ENCODE measurements at regions not wholly inside any gene's neighbourhood (a gene's known extent, or its start where the extent isn't known, plus 50 kb on each side); places are given as distances from the start of the nearest gene placed in this dataset.

DNA sequence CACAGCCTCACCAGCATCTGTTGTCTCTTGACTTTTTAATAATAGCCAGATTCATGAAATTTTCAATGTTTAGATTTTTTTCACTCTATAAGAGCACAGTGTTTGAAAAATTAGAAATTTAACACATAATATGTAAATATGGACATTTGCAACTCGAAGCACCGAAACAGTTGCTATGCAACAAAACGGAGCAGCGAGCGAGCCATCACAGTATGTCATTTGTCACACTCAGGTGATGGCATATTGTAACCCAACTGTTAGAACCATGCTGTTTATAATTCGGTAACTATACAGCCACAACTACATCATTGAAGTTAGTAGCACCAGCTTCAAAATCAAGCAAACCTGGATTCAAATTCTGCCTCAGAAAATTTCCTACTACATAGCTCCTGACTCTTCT, 410.8 kb downstream of the NPIPA8 start:
- TF ChIP-seq, protein P1, sequence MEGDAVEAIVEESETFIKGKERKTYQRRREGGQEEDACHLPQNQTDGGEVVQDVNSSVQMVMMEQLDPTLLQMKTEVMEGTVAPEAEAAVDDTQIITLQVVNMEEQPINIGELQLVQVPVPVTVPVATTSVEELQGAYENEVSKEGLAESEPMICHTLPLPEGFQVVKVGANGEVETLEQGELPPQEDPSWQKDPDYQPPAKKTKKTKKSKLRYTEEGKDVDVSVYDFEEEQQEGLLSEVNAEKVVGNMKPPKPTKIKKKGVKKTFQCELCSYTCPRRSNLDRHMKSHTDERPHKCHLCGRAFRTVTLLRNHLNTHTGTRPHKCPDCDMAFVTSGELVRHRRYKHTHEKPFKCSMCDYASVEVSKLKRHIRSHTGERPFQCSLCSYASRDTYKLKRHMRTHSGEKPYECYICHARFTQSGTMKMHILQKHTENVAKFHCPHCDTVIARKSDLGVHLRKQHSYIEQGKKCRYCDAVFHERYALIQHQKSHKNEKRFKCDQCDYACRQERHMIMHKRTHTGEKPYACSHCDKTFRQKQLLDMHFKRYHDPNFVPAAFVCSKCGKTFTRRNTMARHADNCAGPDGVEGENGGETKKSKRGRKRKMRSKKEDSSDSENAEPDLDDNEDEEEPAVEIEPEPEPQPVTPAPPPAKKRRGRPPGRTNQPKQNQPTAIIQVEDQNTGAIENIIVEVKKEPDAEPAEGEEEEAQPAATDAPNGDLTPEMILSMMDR (IDR thresholded peaks at IDR 0.05): no peak
- no peak for TF ChIP-seq POLR2A (IDR thresholded peaks at IDR 0.05)
